GM18505 (cell line): ENCODE measurements at regions not wholly inside any gene's neighbourhood (a gene's known extent, or its start where the extent isn't known, plus 50 kb on each side); places are given as distances from the start of the nearest gene placed in this dataset.
"Not testable (repeated sequence)": the region's sequence is repeated elsewhere in the genome, so short reads cannot be mapped to it uniquely, and the experiment has no call there.

ENCODE experiments used
- ATAC-seq: cut with Tn5 transposase; IDR thresholded peaks from one replicate; pipeline ENCODE4 v1.9.1; 2021; ENCODE audit not compliant: unreplicated experiment
- POLR2A ChIP-seq: IDR thresholded peaks from 4 replicates; pipeline ENCODE4 v1.6.1; 2011; ENCODE audit warnings: borderline replicate concordance; ENCODE audit not compliant: insufficient read depth, insufficient read length; ENCODE audit errors: extremely low read depth

DNA sequence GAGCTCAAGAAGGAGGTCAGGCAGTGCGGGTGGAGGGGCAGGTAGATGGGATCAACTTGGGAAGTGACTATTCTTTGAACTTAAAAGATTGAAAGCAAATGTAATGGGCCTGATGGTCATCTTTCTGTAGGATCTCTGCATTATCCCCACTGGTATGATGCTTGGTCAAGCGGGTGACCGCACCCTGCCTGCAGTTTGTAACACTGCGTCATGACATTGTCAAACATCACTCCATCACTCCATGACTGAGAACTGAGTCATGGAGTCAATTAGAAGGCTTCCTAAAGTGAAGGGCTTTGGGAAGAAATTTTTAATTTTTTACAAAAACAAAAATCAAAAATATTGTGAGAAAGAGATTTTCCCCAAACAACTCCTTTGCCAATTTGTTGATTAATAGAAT is 62.4 kb upstream of the BMAL1 start:
- ATAC-seq, result no peak
- TF ChIP-seq POLR2A, result no peak

DNA sequence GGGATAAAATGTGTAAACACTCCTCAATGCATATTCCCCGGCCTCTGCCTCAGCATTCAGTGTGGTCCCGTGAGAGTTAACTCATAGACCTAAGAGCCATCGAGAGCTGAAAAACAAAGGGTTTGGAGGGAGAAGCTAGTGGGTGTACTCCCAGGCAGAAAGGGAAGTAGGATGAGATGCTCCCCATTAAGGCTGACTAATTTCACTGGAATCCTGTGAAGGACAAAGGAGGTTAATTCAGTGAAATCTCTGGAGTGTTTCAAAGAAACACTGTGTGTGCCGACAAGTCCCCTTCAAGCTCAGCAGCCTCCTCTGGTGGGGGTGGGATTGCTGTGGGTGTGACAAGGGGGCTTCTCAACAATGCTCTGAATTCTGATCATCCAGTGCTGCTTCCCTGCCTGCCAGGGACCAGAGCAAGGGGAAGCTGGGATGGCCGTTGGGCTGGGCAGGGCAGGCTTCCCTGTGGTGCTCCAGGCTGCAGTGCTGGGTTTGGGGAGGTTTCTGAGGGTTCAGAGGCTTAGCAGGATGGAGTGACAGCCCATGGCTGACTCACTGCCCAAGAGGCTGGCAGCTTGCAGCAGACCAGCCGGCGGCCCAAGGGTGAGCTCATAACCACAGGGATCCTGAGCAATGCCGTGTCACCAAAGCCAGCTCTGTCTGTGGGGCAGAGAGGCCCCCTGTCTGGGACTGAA is 61.4 kb upstream of the BMAL1 start:
- no peak for TF ChIP-seq POLR2A
- ATAC-seq, result no peak

DNA sequence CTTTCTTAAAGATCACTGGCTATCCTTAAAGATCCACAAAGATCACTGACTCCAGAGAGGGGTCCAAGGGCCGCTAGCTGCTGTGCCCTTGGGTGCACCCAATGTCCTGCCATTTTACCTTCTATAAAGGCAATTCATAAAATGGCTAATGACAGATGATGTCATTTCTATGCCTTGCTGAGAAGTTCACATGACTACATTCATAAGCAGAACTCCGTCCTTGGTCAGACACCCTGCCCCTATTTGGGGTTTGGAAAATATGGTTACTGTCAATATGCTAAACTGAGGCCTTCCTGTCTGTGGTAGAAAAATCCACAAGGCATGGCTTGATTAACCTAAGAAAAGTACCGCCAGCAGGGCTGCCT is 60.9 kb upstream of the BMAL1 start:
- no peak for ATAC-seq
- TF ChIP-seq POLR2A, result no peak

DNA sequence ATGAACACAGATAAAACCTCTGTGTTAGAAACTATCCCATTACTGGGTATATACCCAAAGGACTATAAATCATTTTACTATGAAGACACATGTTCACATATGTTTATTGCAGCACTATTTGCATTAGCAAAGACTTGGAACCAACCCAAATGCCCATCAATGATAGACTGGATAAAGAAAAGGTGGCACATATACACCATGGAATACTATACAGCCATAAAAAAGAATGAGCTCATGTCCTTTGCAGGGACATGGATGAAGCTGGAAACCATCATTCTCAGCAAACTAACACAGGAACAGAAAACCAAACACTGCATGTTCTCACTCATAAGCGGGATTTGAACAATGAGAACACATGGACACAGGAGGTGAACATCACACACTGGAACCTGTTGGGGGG is 58.9 kb upstream of the BMAL1 start:
- not testable (repeated sequence) for ATAC-seq

DNA sequence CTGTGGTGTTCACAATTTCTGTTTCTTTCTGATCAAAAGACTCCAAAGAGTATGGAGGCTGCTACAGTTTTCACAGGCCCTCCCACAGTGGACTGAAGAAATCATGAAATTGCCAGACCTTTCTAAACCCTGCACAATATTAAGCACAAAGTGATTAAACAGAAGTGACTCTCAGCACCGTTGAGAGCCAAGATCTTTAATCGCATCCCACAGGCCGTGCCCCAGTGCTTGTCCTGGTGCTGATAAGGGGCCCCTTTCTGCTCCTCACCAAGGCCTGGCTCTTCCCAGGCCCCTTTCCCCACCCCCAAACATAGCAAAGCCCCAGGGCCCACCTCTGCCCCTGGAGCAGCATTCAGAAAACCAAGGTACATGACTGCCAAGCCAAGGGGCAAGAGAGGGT is 57.4 kb upstream of the BMAL1 start:
- ATAC-seq, result no peak
- TF ChIP-seq POLR2A, result no peak

DNA sequence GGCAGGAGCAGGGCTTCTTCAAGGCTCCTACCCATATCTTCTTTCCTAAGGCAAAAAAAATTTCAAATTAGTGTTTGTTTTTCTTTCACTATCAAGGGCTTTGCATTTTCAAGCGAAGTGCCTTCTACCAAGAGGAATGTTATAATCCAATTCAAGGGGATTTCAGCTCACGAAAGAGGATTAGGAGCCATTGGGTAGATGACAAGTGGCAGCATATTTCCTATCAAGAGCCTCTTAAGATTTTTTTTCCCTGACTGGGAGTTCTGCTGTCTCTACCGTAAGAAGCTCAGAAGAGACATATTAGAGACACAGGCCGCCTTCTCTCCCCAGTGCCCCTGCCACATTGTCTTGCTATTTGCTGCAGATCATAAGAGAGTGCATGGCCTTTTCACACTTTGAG is 55.9 kb upstream of the BMAL1 start:
- TF ChIP-seq POLR2A, result no peak
- no peak for ATAC-seq

DNA sequence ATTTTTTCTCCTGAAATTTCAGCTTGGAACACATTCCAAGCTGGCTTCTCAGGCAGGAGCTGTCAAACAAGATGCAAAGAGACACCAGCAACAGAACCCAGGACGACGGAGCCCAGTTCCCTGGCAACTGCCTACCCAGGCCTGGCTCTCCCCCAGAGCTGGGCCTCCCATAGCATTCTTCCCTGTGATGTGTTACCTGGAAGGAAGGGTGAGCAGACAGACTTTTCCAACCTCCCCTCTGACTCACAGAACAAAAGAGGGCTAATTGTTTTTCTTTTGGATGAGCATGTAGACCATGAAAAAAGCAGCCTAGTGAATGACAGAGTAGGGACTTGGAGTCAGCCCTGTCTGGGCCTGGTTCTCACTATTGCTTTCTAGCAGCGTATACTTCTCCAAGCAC is 55.3 kb upstream of the BMAL1 start:
- ATAC-seq, result no peak
- TF ChIP-seq POLR2A, result no peak

DNA sequence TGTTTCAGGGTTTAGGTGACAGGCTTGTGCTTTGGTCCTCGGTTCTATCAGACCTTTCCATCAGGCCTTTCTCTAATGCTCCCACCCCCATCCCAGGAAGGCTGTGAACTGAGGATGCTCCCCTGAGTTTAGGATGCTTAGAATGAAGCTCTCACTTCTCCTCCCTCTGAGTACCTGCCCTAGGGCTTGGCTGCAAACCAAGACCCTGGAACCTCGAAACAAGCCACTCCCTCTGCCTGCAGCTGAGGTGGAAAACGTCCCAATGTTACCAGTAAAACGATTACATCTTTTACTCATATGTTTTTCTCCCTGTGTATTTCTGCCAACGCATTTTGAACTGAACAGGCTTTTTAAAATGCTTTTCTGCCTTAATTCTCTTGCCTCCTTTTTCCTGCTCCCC is 54.5 kb upstream of the BMAL1 start:
- ATAC-seq, result no peak

DNA sequence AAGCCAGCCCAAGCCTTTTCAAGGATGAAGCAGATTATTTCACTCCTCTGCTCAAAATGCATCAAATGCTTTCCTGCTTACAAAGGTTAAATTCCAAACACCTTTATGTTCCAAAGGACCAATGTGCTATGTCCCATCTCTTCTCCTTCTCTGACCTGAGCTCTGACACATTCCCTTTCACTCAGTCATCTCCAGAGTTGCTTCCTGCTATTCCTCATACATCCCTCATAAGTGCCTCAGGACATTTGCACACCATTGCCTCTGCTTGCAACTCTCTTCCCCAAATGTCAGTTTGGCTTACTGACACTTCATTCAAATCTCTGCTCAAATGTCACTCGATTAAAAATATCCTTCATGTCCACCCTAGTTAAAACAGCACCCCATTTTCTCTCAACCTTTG is 53.3 kb upstream of the BMAL1 start:
- ATAC-seq, result no peak
- TF ChIP-seq POLR2A, result no peak

More for the DNA sequence above, 54.5 kb upstream of the BMAL1 start:
- no peak for TF ChIP-seq POLR2A

DNA sequence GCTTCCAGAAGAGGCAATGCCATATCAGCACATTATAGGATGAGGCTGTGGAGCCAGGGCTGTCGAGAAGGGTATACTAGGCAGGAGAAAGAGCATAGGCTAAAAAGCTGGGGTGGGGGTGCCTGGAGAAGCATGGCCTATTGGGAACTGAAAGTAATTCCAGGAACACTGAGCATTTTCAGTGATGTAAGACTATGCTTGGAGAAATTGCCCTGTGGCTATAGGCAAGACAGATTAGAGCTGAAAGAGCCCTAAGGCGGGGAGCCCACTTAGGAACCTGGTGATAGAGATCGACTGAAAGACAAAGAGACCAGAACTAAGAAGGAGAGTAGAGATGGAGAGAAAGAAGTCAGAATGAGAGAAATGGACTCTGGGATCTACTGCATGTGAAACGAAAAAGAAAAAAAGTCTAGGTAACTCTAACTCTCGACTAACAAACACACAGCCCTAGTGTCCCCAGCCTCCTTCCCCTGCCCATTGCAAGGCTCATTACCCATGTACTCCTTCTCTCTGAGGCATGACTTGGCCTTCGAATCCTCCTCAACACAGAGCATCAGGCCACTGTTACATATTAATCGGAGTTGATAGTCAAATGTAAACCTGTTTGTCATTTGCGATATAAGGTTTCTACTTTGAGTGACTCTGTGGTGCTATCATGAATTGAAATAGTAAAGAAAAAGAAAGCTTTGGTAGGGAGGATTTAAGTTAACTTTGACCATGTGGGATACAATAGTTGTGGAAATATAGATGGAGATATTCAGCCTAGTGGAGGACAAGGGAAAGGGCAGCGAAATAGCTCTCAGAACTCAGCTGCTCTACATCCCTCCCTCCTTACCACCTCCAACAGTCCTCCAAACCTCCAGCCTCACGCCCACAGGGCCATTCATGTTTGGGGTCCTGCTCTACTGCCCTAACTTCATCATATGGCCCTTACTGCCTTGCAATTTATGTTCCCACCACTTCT is 52.3 kb upstream of the BMAL1 start:
- no peak for TF ChIP-seq POLR2A
- no peak for ATAC-seq

DNA sequence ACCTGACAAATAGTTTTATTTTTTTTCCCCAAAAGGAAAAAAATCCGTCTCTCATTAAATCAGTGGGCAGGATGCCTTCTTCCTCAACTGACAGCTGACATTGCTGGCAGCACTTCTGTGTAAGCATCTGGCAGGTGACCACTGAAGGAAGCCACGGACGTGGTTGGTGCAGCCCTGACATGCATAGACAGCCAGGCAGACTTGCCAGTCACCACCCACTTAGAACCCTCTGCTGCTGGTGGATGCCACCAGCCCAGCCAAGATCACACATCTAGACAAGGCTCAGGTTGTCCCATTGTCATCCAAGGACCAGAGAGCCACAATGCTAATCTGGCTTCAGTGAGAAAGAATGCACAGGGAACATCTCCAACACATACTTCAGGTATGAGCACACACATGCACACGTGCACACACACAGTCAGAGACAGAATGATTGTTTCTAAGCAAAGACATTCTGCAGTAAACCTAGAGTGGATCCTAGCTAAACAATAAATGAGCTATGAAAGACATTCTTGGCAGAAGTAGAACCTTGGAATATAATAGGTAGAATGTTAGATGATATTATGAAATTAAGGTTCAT is 49.8 kb upstream of the BMAL1 start:
- no peak for ATAC-seq
- TF ChIP-seq POLR2A, result no peak
